HUES6 (cell line): ENCODE measurements at regions not wholly inside any gene's neighbourhood (a gene's known extent, or its start where the extent isn't known, plus 50 kb on each side); places are given as distances from the start of the nearest gene placed in this dataset.

Experiments used
- H3K27ac ChIP-seq: 2 replicates; pipeline ENCODE4 v1.7.0; 2013; ENCODE audit warnings: low read depth, mild to moderate bottlenecking, low read length, inconsistent platforms
- H3K27me3 ChIP-seq: 2 replicates; pipeline ENCODE4 v1.6.1; 2013; ENCODE audit warnings: low read length; ENCODE audit not compliant: control insufficient read depth, insufficient read depth
- H3K36me3 ChIP-seq: 2 replicates; pipeline ENCODE4 v1.6.1; 2013; ENCODE audit warnings: low read length; ENCODE audit not compliant: control insufficient read depth, insufficient read depth
- H3K4me1 ChIP-seq: 2 replicates; pipeline ENCODE4 v1.6.1; 2013; ENCODE audit warnings: low read length; ENCODE audit not compliant: control insufficient read depth, insufficient read depth
- H3K4me3 ChIP-seq: 2 replicates; pipeline ENCODE4 v1.5.1; 2013; ENCODE audit warnings: low read depth, low read length
- H3K9ac ChIP-seq: one replicate; pipeline ENCODE4 v1.6.1; 2013; ENCODE audit warnings: mild to moderate bottlenecking, low read length
- H3K9me3 ChIP-seq: 2 replicates; pipeline ENCODE4 v1.6.1; 2013; ENCODE audit warnings: low read depth, low read length; ENCODE audit not compliant: control insufficient read depth, insufficient read depth

- Histone ChIP-seq H3K27ac (no peak overlapping the region), H3K36me3 (no peaks in the 10 kb centered on the region), H3K4me3 (no peak overlapping the region), H3K4me1 (peaks cover 7% of the 10 kb centered on the region; the same call in 1 of the 2 replicates), H3K9ac (no peak overlapping the region), H3K9me3 (no peaks in the 10 kb centered on the region), H3K27me3 (peaks cover 5% of the 10 kb centered on the region; the same call in 1 of the 2 replicates)
These were observed 366.1 kb upstream of the FAM47C start for GRCh38 chrX:36642052-36642451.

GRCh38 chrX:36650622-36651021 is 357.5 kb upstream of the FAM47C start:
- Histone ChIP-seq H3K9ac (no peak overlapping the region), H3K9me3 (no peaks in the 10 kb centered on the region), H3K4me3 (no peak overlapping the region), H3K36me3 (no peaks in the 10 kb centered on the region), H3K27me3 (no peaks in the 10 kb centered on the region; the same call in 1 of the 2 replicates), H3K4me1 (no peaks in the 10 kb centered on the region), H3K27ac (no peak overlapping the region)

GRCh38 chrX:36683507-36683906 is 324.7 kb upstream of the FAM47C start:
- H3K36me3 ChIP-seq = no peaks in the 10 kb centered on the region
- H3K4me3 ChIP-seq = no peak overlapping the region
- no peak overlapping the region for H3K9ac ChIP-seq
- no peaks in the 10 kb centered on the region for H3K4me1 ChIP-seq
- no peaks in the 10 kb centered on the region for H3K9me3 ChIP-seq
- H3K27ac ChIP-seq = no peak overlapping the region
- peaks cover 9% of the 10 kb centered on the region; the same call in 1 of the 2 replicates for H3K27me3 ChIP-seq

GRCh38 chrX:36684053-36684452 is 324.1 kb upstream of the FAM47C start:
- no peaks in the 10 kb centered on the region for H3K9me3 ChIP-seq
- no peak overlapping the region for H3K27ac ChIP-seq
- H3K4me1 ChIP-seq = no peaks in the 10 kb centered on the region
- no peaks in the 10 kb centered on the region for H3K36me3 ChIP-seq
- H3K9ac ChIP-seq = no peak overlapping the region
- H3K27me3 ChIP-seq = peaks cover 9% of the 10 kb centered on the region; the same call in 1 of the 2 replicates
- no peak overlapping the region for H3K4me3 ChIP-seq

- no peaks in the 10 kb centered on the region for H3K9me3 ChIP-seq
- H3K36me3 ChIP-seq = no peaks in the 10 kb centered on the region
- peaks cover 4% of the 10 kb centered on the region; the same call in 1 of the 2 replicates for H3K27me3 ChIP-seq
- H3K9ac ChIP-seq = no peak overlapping the region
- H3K4me3 ChIP-seq = no peak overlapping the region
- H3K4me1 ChIP-seq = no peaks in the 10 kb centered on the region
- H3K27ac ChIP-seq = no peak overlapping the region
These were observed 286.2 kb upstream of the FAM47C start for GRCh38 chrX:36721990-36722389.

- no peaks in the 10 kb centered on the region for H3K4me1 ChIP-seq
- no peak overlapping the region for H3K27ac ChIP-seq
- peaks cover 49% of the 10 kb centered on the region for H3K27me3 ChIP-seq
- H3K9ac ChIP-seq = no peak overlapping the region
- no peak overlapping the region for H3K4me3 ChIP-seq
- H3K9me3 ChIP-seq = no peaks in the 10 kb centered on the region
- no peaks in the 10 kb centered on the region for H3K36me3 ChIP-seq
These were observed 254.6 kb upstream of the FAM47C start for GRCh38 chrX:36753602-36754001.

- H3K36me3 ChIP-seq = no peaks in the 10 kb centered on the region
- H3K9me3 ChIP-seq = no peaks in the 10 kb centered on the region
- H3K4me3 ChIP-seq = no peak overlapping the region
- H3K27ac ChIP-seq = no peak overlapping the region
- no peak overlapping the region for H3K9ac ChIP-seq
- H3K4me1 ChIP-seq = peaks cover 13% of the 10 kb centered on the region
- peaks cover 8% of the 10 kb centered on the region; the same call in 1 of the 2 replicates for H3K27me3 ChIP-seq
These were observed 220.4 kb upstream of the FAM47C start for GRCh38 chrX:36787752-36788151.

GRCh38 chrX:36803151-36803550 is 205.0 kb upstream of the FAM47C start:
- no peaks in the 10 kb centered on the region for H3K4me1 ChIP-seq
- H3K4me3 ChIP-seq = no peak overlapping the region
- H3K27me3 ChIP-seq = peaks cover 4% of the 10 kb centered on the region; the same call in 1 of the 2 replicates
- no peaks in the 10 kb centered on the region for H3K36me3 ChIP-seq
- no peak overlapping the region for H3K27ac ChIP-seq
- H3K9me3 ChIP-seq = peaks cover 5% of the 10 kb centered on the region; the same call in 1 of the 2 replicates
- H3K9ac ChIP-seq = no peak overlapping the region

- Histone ChIP-seq H3K9ac (no peak overlapping the region), H3K4me3 (no peak overlapping the region), H3K36me3 (no peaks in the 10 kb centered on the region), H3K4me1 (no peaks in the 10 kb centered on the region), H3K9me3 (peaks cover 5% of the 10 kb centered on the region; the same call in 1 of the 2 replicates), H3K27me3 (peaks cover 4% of the 10 kb centered on the region; the same call in 1 of the 2 replicates), H3K27ac (no peak overlapping the region)
These were observed 204.1 kb upstream of the FAM47C start for GRCh38 chrX:36804066-36804465.

GRCh38 chrX:36844857-36845256 is 163.3 kb upstream of the FAM47C start:
- Histone ChIP-seq H3K27me3 (no peaks in the 10 kb centered on the region; the same call in 1 of the 2 replicates), H3K9ac (no peak overlapping the region)

GRCh38 chrX:36847496-36847895 is 160.7 kb upstream of the FAM47C start:
- H3K4me3 ChIP-seq = no peak overlapping the region
- no peak overlapping the region for H3K27ac ChIP-seq
- no peaks in the 10 kb centered on the region for H3K4me1 ChIP-seq
- no peaks in the 10 kb centered on the region for H3K36me3 ChIP-seq
- H3K9ac ChIP-seq = no peak overlapping the region
- H3K9me3 ChIP-seq = no peaks in the 10 kb centered on the region
- H3K27me3 ChIP-seq = no peaks in the 10 kb centered on the region; the same call in 1 of the 2 replicates

More at GRCh38 chrX:36844857-36845256, 163.3 kb upstream of the FAM47C start:
- Histone ChIP-seq H3K36me3 (no peaks in the 10 kb centered on the region), H3K4me3 (no peak overlapping the region), H3K27ac (no peak overlapping the region), H3K9me3 (no peaks in the 10 kb centered on the region), H3K4me1 (no peaks in the 10 kb centered on the region)
